Ovary (tissue), 3 donors: ENCODE measurements at regions not wholly inside any gene's neighbourhood (a gene's known extent, or its start where the extent isn't known, plus 50 kb on each side); places are given as distances from the start of the nearest gene placed in this dataset.

Experiments used
- CTCF ChIP-seq, 3 donors: fragments of 450-650 bp in 2 of 3; fragments of 200-600 bp in 1 of 3; IDR thresholded peaks; one replicate each; pipeline versions ENCODE4 v1.5.1 to v1.8.0; 2016 to 2022; ENCODE audit warnings: antibody characterized with exemption in 3 of 3, mild to moderate bottlenecking in 1 of 3
- EP300 ChIP-seq: sonication (generic); formaldehyde crosslinking; IDR thresholded peaks from one replicate; pipeline ENCODE4 v1.6.1; 2017; ENCODE audit warnings: antibody characterized with exemption
- donor health status: DM: no; HTN: no; CAD: no.

- TF ChIP-seq CTCF (IDR thresholded peaks at IDR 0.05) (no peak), EP300 (no peak)
These were observed 58.8 kb upstream of the RPS23 start for GRCh38 chr5:82336959-82337351.
